ENCODE measurements at regions not wholly inside any gene's neighbourhood (a gene's known extent, or its start where the extent isn't known, plus 50 kb on each side); places are given as distances from the start of the nearest gene placed in this dataset.

DNA sequence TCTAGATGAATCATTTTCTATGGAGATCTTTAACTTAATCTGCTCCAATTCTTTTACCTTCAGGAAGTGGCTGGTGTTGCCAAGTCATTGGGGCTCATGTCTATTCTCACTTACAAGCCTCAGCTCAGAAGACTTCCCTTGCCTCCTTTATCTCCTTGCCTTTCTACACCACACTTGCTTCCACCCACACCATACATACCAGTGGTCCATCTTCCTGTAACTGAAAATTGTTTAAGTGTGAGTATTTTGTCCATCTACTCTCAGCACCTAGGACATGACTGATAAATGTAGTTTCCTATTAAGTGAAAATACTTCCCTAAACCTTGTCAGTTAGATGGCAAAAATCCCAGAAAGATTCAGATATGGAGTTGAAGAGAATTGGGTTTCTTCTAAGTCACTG is 199.7 kb upstream of the CPNE8 start:
- TF ChIP-seq, protein P1, sequence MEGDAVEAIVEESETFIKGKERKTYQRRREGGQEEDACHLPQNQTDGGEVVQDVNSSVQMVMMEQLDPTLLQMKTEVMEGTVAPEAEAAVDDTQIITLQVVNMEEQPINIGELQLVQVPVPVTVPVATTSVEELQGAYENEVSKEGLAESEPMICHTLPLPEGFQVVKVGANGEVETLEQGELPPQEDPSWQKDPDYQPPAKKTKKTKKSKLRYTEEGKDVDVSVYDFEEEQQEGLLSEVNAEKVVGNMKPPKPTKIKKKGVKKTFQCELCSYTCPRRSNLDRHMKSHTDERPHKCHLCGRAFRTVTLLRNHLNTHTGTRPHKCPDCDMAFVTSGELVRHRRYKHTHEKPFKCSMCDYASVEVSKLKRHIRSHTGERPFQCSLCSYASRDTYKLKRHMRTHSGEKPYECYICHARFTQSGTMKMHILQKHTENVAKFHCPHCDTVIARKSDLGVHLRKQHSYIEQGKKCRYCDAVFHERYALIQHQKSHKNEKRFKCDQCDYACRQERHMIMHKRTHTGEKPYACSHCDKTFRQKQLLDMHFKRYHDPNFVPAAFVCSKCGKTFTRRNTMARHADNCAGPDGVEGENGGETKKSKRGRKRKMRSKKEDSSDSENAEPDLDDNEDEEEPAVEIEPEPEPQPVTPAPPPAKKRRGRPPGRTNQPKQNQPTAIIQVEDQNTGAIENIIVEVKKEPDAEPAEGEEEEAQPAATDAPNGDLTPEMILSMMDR (conservative IDR thresholded peaks at IDR 0.05) = no peak
- no peak for TF ChIP-seq EZH2 (IDR thresholded peaks at IDR 0.05; ENCODE audit: low read depth)
